ENCODE measurements at regions not wholly inside any gene's neighbourhood (a gene's known extent, or its start where the extent isn't known, plus 50 kb on each side); places are given as distances from the start of the nearest gene placed in this dataset.

GRCh38 chr17:70869402-70870085, 700.2 kb downstream of the KCNJ2 start:
- no peak for TF ChIP-seq CTCF (IDR thresholded peaks at IDR 0.05; ENCODE audit: low read length)
- no peak for TF ChIP-seq EZH2 (IDR thresholded peaks at IDR 0.05; ENCODE audit: borderline replicate concordance, low read length)

Measured in OCI-LY1 (cell line).